ENCODE measurements at regions not wholly inside any gene's neighbourhood (a gene's known extent, or its start where the extent isn't known, plus 50 kb on each side); places are given as distances from the start of the nearest gene placed in this dataset.

- no TSS peak for BruUV-seq (replicated peaks)
- POLR2A ChIA-PET: no interaction called here
- TF ChIP-seq SIN3A (IDR thresholded peaks at IDR 0.05; ENCODE audit: borderline replicate concordance, insufficient read depth, low read depth, low read length) (no peak), POLR2AphosphoS5 (IDR thresholded peaks at IDR 0.05; ENCODE audit: low read depth, low read length) (no peak), TCF7L2 (IDR thresholded peaks at IDR 0.05; ENCODE audit: low read depth, low read length) (no peak)
- TF ChIP-seq, protein P1, sequence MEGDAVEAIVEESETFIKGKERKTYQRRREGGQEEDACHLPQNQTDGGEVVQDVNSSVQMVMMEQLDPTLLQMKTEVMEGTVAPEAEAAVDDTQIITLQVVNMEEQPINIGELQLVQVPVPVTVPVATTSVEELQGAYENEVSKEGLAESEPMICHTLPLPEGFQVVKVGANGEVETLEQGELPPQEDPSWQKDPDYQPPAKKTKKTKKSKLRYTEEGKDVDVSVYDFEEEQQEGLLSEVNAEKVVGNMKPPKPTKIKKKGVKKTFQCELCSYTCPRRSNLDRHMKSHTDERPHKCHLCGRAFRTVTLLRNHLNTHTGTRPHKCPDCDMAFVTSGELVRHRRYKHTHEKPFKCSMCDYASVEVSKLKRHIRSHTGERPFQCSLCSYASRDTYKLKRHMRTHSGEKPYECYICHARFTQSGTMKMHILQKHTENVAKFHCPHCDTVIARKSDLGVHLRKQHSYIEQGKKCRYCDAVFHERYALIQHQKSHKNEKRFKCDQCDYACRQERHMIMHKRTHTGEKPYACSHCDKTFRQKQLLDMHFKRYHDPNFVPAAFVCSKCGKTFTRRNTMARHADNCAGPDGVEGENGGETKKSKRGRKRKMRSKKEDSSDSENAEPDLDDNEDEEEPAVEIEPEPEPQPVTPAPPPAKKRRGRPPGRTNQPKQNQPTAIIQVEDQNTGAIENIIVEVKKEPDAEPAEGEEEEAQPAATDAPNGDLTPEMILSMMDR (IDR thresholded peaks at IDR 0.05): no peak
- TF ChIP-seq, protein P2, sequence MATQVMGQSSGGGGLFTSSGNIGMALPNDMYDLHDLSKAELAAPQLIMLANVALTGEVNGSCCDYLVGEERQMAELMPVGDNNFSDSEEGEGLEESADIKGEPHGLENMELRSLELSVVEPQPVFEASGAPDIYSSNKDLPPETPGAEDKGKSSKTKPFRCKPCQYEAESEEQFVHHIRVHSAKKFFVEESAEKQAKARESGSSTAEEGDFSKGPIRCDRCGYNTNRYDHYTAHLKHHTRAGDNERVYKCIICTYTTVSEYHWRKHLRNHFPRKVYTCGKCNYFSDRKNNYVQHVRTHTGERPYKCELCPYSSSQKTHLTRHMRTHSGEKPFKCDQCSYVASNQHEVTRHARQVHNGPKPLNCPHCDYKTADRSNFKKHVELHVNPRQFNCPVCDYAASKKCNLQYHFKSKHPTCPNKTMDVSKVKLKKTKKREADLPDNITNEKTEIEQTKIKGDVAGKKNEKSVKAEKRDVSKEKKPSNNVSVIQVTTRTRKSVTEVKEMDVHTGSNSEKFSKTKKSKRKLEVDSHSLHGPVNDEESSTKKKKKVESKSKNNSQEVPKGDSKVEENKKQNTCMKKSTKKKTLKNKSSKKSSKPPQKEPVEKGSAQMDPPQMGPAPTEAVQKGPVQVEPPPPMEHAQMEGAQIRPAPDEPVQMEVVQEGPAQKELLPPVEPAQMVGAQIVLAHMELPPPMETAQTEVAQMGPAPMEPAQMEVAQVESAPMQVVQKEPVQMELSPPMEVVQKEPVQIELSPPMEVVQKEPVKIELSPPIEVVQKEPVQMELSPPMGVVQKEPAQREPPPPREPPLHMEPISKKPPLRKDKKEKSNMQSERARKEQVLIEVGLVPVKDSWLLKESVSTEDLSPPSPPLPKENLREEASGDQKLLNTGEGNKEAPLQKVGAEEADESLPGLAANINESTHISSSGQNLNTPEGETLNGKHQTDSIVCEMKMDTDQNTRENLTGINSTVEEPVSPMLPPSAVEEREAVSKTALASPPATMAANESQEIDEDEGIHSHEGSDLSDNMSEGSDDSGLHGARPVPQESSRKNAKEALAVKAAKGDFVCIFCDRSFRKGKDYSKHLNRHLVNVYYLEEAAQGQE (IDR thresholded peaks at IDR 0.05; ENCODE audit: insufficient read depth in 1 of 2, low read depth in 2 of 2, low read length in 1 of 2): no peak
- DNase-seq (ENCODE audit: low read depth, low spot score): no peak
- no peaks in the 10 kb centered on the region for H3K4me1 ChIP-seq (ENCODE audit: control insufficient read depth, insufficient read depth, low read length)
- intact Hi-C loops (cut with micrococcal nuclease; ENCODE audit: unreplicated experiment) (no loop called here), in situ Hi-C loops (cut with HindIII; ENCODE audit: low pct_unique_long_range_greater_than_20kb, low sequenced_read_pairs) (no loop called here)
- H3K27me3 ChIP-seq (ENCODE audit: control insufficient read depth, insufficient read depth, low read length): no peaks in the 10 kb centered on the region
- no peaks in the 10 kb centered on the region for H3K36me3 ChIP-seq (ENCODE audit: control insufficient read depth, insufficient read depth, low read length)
- no peak for ATAC-seq
- no peak overlapping the region for H3K27ac ChIP-seq (ENCODE audit: low read length)
- no peak overlapping the region for H3K4me3 ChIP-seq (ENCODE audit: low read depth in 2 of 2, low read length in 2 of 2)
- H3K9me3 ChIP-seq (ENCODE audit: control insufficient read depth, insufficient read depth, low read depth, low read length): no peaks in the 10 kb centered on the region
- CTCF ChIA-PET: no interaction called here
Observed at GRCh38 chr14:38556252-38556651, 300.4 kb upstream of the CLEC14A start.

DNA sequence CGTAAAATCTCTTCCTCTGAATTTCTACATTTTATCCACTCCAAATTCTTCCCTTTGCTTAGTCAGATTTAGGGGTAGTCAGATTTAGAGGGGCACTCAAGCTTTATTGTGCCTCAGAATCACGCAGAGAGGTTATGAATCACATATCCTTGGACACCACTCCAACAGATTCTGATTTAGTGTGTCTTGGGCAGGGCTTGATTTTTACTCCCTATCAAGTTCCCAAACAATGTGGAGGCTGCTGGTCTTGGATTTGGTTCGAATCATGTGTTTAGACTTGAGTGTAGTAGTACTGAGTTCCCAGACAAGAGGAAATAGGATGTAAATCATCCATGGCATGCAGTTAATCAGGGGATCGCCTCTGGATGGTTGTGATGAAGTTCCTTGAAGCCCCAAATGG lies 298.1 kb upstream of the CLEC14A start:
- TF ChIP-seq, protein P2 (IDR thresholded peaks at IDR 0.05; ENCODE audit: insufficient read depth in 1 of 2, low read depth in 2 of 2, low read length in 1 of 2): no peak
- TF ChIP-seq, protein P1 (IDR thresholded peaks at IDR 0.05): no peak
- TF ChIP-seq POLR2AphosphoS5 (IDR thresholded peaks at IDR 0.05; ENCODE audit: low read depth, low read length) (no peak), SIN3A (IDR thresholded peaks at IDR 0.05; ENCODE audit: borderline replicate concordance, insufficient read depth, low read depth, low read length) (no peak), TCF7L2 (IDR thresholded peaks at IDR 0.05; ENCODE audit: low read depth, low read length) (no peak)
- Histone ChIP-seq H3K4me1 (ENCODE audit: control insufficient read depth, insufficient read depth, low read length) (no peaks in the 10 kb centered on the region), H3K27ac (ENCODE audit: low read length) (no peak overlapping the region), H3K9me3 (ENCODE audit: control insufficient read depth, insufficient read depth, low read depth, low read length) (no peaks in the 10 kb centered on the region), H3K4me3 (ENCODE audit: low read depth in 2 of 2, low read length in 2 of 2) (no peak overlapping the region), H3K36me3 (ENCODE audit: control insufficient read depth, insufficient read depth, low read length) (no peaks in the 10 kb centered on the region), H3K27me3 (ENCODE audit: control insufficient read depth, insufficient read depth, low read length) (no peaks in the 10 kb centered on the region)
- BruUV-seq (replicated peaks): no TSS peak
- DNase-seq (ENCODE audit: low read depth, low spot score) (no peak), ATAC-seq (no peak)
- POLR2A ChIA-PET: no interaction called here
- in situ Hi-C loops (cut with HindIII; ENCODE audit: low pct_unique_long_range_greater_than_20kb, low sequenced_read_pairs) (no loop called here), intact Hi-C loops (cut with micrococcal nuclease; ENCODE audit: unreplicated experiment) (no loop called here)
- CTCF ChIA-PET: no interaction called here

Measured in Panc1 (cell line).